Hepatocyte (in vitro differentiated cells): ENCODE measurements at regions not wholly inside any gene's neighbourhood (a gene's known extent, or its start where the extent isn't known, plus 50 kb on each side); places are given as distances from the start of the nearest gene placed in this dataset.

Source experiments
- DNase-seq: peaks from one replicate; pipeline ENCODE4 v3.0.0-alpha.2; 2016; ENCODE audit warnings: low spot score
- H2AFZ ChIP-seq: fragments of 200-600 bp; sonication (generic); 2 replicates; pipeline ENCODE4 v1.6.0; 2016; ENCODE audit warnings: antibody characterized with exemption, mild to moderate bottlenecking
- H3K27ac ChIP-seq: fragments of 200-600 bp; sonication (generic); 2 replicates; pipeline ENCODE4 v1.5.1; 2016; ENCODE audit warnings: mild to moderate bottlenecking
- H3K27me3 ChIP-seq: fragments of 200-600 bp; sonication (generic); 2 replicates; pipeline ENCODE4 v1.6.1; 2016
- H3K36me3 ChIP-seq: fragments of 200-600 bp; sonication (generic); replicated peaks from 2 replicates; pipeline ENCODE4 v1.5.1; 2016; ENCODE audit warnings: low read depth; ENCODE audit not compliant: insufficient read depth
- H3K4me1 ChIP-seq: fragments of 200-600 bp; sonication (generic); 2 replicates; pipeline ENCODE4 v1.5.1; 2016; ENCODE audit warnings: mild to moderate bottlenecking, moderate library complexity; ENCODE audit not compliant: insufficient read depth
- H3K4me2 ChIP-seq: fragments of 200-600 bp; sonication (generic); 2 replicates; pipeline ENCODE4 v1.6.0; 2016
- H3K4me3 ChIP-seq: fragments of 200-600 bp; sonication (generic); 2 replicates; pipeline ENCODE4 v1.5.1; 2016; ENCODE audit warnings: mild to moderate bottlenecking
- H3K79me2 ChIP-seq: fragments of 200-600 bp; sonication (generic); 2 replicates; pipeline ENCODE4 v1.6.0; 2017; ENCODE audit warnings: mild to moderate bottlenecking
- H3K9me2 ChIP-seq: fragments of 200-600 bp; sonication (generic); replicated peaks from 2 replicates; pipeline ENCODE4 v1.6.0; 2017; ENCODE audit warnings: mild to moderate bottlenecking; ENCODE audit not compliant: insufficient read depth
- H3K9me3 ChIP-seq: fragments of 200-600 bp; sonication (generic); 2 replicates; pipeline ENCODE4 v1.5.1; 2016; ENCODE audit warnings: low read depth, mild to moderate bottlenecking
- H4K20me1 ChIP-seq: fragments of 200-600 bp; sonication (generic); 2 replicates; pipeline ENCODE4 v1.6.0; 2016; ENCODE audit warnings: mild to moderate bottlenecking; ENCODE audit not compliant: insufficient read depth, poor library complexity, severe bottlenecking
- EZH2 ChIP-seq: fragments of 200-600 bp; sonication (generic); IDR thresholded peaks from 2 replicates; pipeline ENCODE4 v1.6.1; 2016; ENCODE audit warnings: antibody characterized with exemption, mild to moderate bottlenecking, borderline replicate concordance
- EZH2phosphoT487 ChIP-seq: fragments of 200-600 bp; sonication (generic); IDR thresholded peaks from one replicate; pipeline ENCODE4 v1.6.1; 2018; ENCODE audit warnings: antibody characterized with exemption, mild to moderate bottlenecking, low read depth, moderate library complexity; ENCODE audit not compliant: unreplicated experiment, severe bottlenecking
- WGBS: methylation state at CpG from one replicate; pipeline ENCODE4 v1.1.6; 2016; ENCODE audit warnings: low lambda C conversion rate; ENCODE audit errors: missing lambda C conversion rate; 5-methylcytosine and 5-hydroxymethylcytosine counted together
- TF ChIP-seq, protein P1 (sequence below): fragments of 200-600 bp; sonication (generic); IDR thresholded peaks from 2 replicates; pipeline ENCODE4 v1.5.1; 2016; ENCODE audit warnings: antibody characterized with exemption, mild to moderate bottlenecking; ENCODE audit not compliant: poor library complexity

DNA sequence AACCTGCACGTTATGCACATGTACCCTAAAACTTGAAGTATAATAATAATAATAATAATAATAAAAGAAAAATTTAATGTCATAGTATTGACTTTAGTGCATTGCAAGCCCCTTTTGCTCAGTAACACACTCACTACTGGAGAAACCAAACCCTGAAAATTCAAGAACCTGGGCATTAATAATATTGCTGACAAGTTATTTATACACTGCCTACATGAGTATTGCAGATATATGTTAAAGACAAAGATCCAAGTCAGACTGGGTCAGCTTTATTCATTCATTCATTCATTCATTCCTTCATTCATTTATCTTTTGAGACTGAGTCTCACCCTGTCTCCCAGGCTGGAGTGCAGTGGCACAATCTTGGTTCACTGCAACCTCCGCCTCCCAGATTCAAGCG is 1711.2 kb downstream of the TP53TG3F start:
- TF ChIP-seq EZH2 (no peak), EZH2phosphoT487 (no peak)
- Histone ChIP-seq H3K4me2 (no peak overlapping the region), H3K27ac (no peak overlapping the region), H4K20me1 (no peaks in the 10 kb centered on the region), H3K9me3 (no peaks in the 10 kb centered on the region), H3K27me3 (no peaks in the 10 kb centered on the region), H3K4me1 (no peaks in the 10 kb centered on the region), H3K79me2 (no peaks in the 10 kb centered on the region), H3K4me3 (no peak overlapping the region), H3K36me3 (no peaks in the 10 kb centered on the region), H3K9me2 (no peaks in the 10 kb centered on the region), H2AFZ (no peak overlapping the region)
- no peak for DNase-seq
- 95% methylated on average over 3 of the region's 3 CpGs for WGBS

DNA sequence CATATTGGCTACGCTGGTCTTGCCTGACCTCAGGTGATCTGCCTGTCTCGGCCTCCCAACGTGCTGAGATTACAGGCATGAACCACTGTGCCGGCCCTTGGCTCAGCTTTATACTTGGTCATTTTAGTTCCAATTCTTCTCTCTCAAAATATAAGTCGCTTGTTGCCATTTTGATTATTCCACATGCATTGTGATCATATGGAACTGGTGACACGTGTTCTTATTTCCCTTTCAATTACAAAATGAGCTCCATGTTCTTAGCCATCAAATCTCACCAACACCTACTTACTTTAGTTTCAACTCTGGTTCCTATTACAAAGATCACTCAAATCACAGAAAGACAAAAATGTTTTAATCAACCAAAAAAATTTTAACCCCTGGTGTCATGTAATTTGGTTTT is 1711.7 kb downstream of the TP53TG3F start:
- no peaks in the 10 kb centered on the region for H3K36me3 ChIP-seq
- H3K4me1 ChIP-seq = no peaks in the 10 kb centered on the region
- H3K79me2 ChIP-seq = no peaks in the 10 kb centered on the region
- no peaks in the 10 kb centered on the region for H3K27me3 ChIP-seq
- H3K9me3 ChIP-seq = no peaks in the 10 kb centered on the region
- no peak overlapping the region for H2AFZ ChIP-seq
- 68% methylated on average over 6 of the region's 6 CpGs for WGBS
- no peaks in the 10 kb centered on the region for H4K20me1 ChIP-seq
- H3K9me2 ChIP-seq = no peaks in the 10 kb centered on the region
- TF ChIP-seq, protein P1, sequence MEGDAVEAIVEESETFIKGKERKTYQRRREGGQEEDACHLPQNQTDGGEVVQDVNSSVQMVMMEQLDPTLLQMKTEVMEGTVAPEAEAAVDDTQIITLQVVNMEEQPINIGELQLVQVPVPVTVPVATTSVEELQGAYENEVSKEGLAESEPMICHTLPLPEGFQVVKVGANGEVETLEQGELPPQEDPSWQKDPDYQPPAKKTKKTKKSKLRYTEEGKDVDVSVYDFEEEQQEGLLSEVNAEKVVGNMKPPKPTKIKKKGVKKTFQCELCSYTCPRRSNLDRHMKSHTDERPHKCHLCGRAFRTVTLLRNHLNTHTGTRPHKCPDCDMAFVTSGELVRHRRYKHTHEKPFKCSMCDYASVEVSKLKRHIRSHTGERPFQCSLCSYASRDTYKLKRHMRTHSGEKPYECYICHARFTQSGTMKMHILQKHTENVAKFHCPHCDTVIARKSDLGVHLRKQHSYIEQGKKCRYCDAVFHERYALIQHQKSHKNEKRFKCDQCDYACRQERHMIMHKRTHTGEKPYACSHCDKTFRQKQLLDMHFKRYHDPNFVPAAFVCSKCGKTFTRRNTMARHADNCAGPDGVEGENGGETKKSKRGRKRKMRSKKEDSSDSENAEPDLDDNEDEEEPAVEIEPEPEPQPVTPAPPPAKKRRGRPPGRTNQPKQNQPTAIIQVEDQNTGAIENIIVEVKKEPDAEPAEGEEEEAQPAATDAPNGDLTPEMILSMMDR = no peak
- no peak for TF ChIP-seq EZH2phosphoT487
- no peak for TF ChIP-seq EZH2
- H3K4me2 ChIP-seq = no peak overlapping the region
- H3K27ac ChIP-seq = no peak overlapping the region
- no peak overlapping the region for H3K4me3 ChIP-seq
- DNase-seq = no peak

DNA sequence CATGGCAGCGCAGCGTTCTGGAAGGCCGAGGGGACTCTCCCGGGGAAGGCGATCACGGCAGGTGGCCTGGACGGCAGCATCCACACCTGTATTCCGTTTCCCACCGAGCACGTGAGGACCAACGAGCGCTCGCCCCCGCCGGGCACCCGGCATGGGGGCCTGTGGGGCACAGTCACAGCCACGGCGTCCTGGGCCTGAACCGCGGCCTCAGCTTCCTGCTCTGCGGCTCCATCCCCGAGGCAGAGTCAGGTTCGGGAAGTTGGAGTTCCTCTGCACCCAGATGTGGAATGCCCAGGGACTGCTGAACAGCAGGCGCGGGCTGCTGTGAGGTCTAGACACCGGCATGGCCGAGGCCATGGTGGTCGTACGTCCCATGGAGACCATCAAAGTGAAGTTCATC is 1713.9 kb downstream of the TP53TG3F start:
- 86% methylated on average over 25 of the region's 29 CpGs for WGBS
- no peak for DNase-seq
- H3K4me1 ChIP-seq = no peaks in the 10 kb centered on the region

DNA sequence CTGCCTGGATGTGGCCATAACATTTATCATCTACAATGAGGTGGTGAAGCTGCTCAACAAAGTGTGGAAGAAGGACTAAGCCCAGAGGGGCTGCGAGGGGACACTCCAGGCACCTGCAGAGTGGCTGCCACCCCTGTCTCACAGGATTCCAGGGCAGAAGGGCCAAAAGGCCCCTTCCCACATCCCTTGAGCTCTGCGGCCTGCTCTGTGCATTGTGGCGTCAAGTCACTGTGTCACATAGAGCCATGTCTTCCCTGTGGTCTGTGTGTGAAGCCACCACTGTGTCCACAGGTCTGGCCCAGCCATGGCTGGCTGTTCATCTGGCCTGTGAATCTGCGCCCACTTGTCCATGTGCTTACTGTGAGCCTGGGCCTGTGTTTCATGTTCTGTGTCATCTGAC is 1714.6 kb downstream of the TP53TG3F start:
- Histone ChIP-seq H3K9me2 (no peaks in the 10 kb centered on the region), H3K9me3 (no peaks in the 10 kb centered on the region), H2AFZ (no peak overlapping the region), H3K79me2 (no peaks in the 10 kb centered on the region), H3K36me3 (no peaks in the 10 kb centered on the region), H3K27ac (no peak overlapping the region), H3K4me3 (no peak overlapping the region), H4K20me1 (no peaks in the 10 kb centered on the region), H3K4me2 (no peak overlapping the region), H3K4me1 (no peaks in the 10 kb centered on the region), H3K27me3 (no peaks in the 10 kb centered on the region)
- no peak for DNase-seq
- 79% methylated on average over 4 of the region's 4 CpGs for WGBS
- TF ChIP-seq EZH2 (no peak), EZH2phosphoT487 (no peak)
- TF ChIP-seq, protein P1 = no peak

More for the DNA sequence above, 1713.9 kb downstream of the TP53TG3F start:
- H3K9me2 ChIP-seq = no peaks in the 10 kb centered on the region
- no peak overlapping the region for H3K4me3 ChIP-seq
- H2AFZ ChIP-seq = no peak overlapping the region
- H3K36me3 ChIP-seq = no peaks in the 10 kb centered on the region
- no peaks in the 10 kb centered on the region for H4K20me1 ChIP-seq
- no peaks in the 10 kb centered on the region for H3K9me3 ChIP-seq
- no peaks in the 10 kb centered on the region for H3K79me2 ChIP-seq
- no peaks in the 10 kb centered on the region for H3K27me3 ChIP-seq
- H3K27ac ChIP-seq = no peak overlapping the region
- H3K4me2 ChIP-seq = no peak overlapping the region
- TF ChIP-seq, protein P1 = no peak
